C4-2B (cell line): ENCODE measurements at regions not wholly inside any gene's neighbourhood (a gene's known extent, or its start where the extent isn't known, plus 50 kb on each side); places are given as distances from the start of the nearest gene placed in this dataset.

ENCODE experiments used
- H3K27ac ChIP-seq: fragments of 450-650 bp; 2 replicates; pipeline ENCODE4 v1.5.1; 2017
- ZFX ChIP-seq: fragments of 450-650 bp; IDR thresholded peaks from 2 replicates; pipeline ENCODE4 v1.6.1; 2017
- TF ChIP-seq, protein P1 (sequence below): fragments of 450-650 bp; conservative IDR thresholded peaks from 2 replicates; pipeline ENCODE4 v1.5.1; 2017; ENCODE audit warnings: mild to moderate bottlenecking

DNA sequence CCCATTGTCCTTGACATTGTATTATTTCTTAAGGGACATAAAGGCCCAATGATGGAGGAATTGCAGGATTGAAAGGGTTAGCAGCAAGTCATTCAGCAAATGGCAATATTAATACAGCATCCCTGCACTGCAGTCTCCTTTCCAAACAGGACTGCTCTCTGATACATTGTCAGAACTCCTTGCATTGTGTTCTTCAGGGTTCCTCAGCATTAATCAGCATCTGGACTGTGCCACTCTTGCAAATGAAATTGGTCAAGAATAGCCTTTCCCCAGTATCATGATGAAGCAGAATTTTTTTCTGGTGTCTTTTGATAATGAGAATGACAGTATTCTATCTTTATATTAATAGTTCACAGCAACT lies 272.6 kb upstream of the HAND2 start:
- TF ChIP-seq, protein P1, sequence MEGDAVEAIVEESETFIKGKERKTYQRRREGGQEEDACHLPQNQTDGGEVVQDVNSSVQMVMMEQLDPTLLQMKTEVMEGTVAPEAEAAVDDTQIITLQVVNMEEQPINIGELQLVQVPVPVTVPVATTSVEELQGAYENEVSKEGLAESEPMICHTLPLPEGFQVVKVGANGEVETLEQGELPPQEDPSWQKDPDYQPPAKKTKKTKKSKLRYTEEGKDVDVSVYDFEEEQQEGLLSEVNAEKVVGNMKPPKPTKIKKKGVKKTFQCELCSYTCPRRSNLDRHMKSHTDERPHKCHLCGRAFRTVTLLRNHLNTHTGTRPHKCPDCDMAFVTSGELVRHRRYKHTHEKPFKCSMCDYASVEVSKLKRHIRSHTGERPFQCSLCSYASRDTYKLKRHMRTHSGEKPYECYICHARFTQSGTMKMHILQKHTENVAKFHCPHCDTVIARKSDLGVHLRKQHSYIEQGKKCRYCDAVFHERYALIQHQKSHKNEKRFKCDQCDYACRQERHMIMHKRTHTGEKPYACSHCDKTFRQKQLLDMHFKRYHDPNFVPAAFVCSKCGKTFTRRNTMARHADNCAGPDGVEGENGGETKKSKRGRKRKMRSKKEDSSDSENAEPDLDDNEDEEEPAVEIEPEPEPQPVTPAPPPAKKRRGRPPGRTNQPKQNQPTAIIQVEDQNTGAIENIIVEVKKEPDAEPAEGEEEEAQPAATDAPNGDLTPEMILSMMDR, result no peak
- TF ChIP-seq ZFX, result no peak
- H3K27ac ChIP-seq, result no peak overlapping the region

DNA sequence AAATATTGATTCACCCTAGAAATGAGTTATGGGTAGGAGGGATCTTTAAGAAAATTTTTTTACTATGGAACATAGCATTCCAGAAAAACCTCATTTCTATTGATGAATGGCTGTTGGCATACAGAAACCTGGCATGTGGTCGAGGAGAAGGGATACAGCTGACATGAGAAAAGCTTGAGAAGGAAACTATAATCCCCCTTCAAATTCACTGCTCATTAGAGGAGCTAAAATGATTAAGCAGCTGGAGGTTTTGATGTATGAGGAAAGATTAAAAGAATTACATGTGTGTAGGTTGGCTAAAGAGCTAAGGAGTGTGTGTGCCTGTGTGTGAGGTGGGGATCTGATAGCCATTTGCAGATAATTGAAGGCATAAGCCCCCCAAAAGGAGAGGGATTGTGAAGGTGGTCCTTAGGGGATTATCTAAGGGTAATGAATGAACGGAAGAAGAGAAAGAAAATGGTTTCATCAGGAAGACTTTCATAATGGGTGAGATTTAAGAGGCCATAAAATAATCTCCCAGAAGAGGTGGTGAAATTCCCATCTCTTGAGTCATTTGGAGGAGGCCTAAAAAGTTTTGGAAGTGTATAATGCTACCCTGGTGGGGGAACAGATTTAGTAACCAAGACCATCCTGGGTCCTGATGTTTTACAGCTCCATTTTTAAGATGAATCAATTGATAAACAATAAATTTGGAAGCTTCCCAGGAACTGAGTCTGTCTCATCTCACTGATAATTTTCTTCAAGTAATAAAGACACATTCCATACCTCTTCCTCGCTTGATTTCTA lies 272.0 kb upstream of the HAND2 start:
- no peak for TF ChIP-seq ZFX
- TF ChIP-seq, protein P1, result no peak
- no peak overlapping the region for H3K27ac ChIP-seq

DNA sequence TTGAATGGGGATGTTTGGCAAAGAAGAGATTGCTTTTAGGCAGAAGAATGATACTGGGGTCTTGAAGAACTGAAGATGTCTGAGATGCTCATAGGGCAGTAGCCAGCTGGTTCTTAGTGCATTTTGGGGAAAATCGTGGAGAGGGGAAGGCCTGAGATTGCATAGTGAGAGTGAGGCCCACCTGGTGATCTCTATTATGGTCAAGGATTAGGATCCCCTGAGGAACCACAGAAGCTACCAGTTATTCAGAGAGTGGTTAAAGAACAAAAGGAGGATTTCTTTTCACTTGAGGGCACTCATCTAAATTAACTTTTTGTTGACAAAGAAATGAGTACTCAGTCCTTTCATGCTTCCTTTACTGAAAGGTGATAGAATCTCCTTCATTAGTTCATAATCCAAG lies 271.3 kb upstream of the HAND2 start:
- TF ChIP-seq, protein P1, result no peak
- TF ChIP-seq ZFX, result no peak

DNA sequence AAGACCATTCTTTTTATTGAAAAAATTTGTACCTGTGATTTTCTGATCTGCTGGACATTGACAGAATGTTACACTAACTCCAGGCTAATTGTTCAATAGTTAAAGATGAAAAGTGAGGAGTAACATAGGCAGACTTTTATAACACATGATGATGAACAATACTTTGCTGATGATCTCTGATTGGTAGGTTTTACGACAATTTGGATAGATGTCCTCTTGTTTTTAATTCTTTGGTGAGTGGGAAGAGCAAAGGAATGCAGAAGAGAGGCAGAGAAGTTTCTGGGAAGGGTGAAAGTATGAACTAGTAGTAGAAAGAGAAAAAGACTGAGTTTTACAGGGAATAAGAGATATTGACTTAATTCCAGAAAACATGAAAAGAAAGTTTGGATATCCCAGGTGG lies 267.3 kb upstream of the HAND2 start:
- no peak overlapping the region for H3K27ac ChIP-seq
- TF ChIP-seq, protein P1, result no peak
- no peak for TF ChIP-seq ZFX

More for the DNA sequence above, 271.3 kb upstream of the HAND2 start:
- no peak overlapping the region for H3K27ac ChIP-seq

DNA sequence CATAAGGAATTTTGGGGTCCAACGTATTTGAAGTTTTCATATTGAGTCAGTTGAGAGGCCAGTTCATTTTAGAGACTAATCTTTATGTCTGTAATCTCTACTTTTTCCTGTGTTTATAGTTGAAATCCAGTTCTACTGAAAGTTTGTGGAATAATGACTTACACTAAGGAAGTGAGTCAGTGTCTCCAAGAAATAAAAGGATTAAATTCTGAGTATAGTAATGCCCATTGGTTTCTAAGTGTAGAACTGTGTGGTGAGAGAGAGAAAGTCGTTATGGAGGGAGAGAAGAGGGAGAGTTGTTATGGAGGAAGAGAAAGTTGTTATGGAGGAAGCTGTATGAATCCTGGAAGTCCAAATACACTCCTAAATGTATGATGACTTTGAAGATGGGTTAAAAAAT lies 264.6 kb upstream of the HAND2 start:
- H3K27ac ChIP-seq, result no peak overlapping the region
- no peak for TF ChIP-seq ZFX
- TF ChIP-seq, protein P1, result no peak

DNA sequence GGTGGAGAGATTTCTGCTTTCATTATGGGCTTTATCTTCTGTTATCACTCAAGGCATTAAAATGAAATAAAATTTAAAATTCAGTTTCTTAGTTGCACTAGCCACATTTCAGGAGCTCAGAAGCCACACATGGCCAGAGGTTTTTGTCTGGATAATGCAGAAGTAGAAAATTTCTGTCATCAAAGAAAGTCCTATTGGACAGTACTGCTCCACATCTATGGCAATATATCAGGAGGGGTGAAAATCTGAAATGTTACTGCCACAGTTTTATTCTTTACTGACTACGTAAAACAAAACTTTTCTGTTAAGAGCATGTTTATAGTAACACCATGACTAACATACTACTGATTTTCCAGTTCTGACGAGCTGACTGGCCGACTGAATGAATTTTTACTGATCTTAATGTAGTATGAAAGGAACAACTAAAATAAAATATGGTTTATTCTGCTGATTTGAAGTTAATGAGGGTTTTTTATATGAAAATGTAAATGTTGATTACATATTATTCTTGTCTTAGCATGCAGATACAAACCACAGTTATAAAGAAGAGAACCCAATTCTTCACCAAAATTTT lies 264.0 kb upstream of the HAND2 start:
- no peak overlapping the region for H3K27ac ChIP-seq
- TF ChIP-seq ZFX, result no peak
- TF ChIP-seq, protein P1, result no peak

DNA sequence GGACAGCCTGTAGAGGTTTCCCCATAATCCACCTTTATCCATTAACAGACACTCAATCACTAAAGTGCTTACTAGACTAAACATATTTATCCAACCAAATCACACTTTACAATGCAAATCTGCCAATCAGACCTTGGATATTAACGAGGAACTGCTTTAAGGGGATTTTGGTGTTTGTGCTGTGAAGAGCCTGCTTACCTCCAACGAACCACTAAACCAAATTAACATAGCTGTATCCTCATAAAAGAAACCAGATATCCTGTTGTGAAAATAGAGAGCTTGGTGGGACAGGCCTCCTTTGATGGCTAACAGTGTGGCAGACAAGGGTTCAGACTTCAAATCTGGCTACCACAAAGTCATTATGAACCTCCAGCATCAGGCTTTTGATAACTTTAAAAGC lies 252.6 kb upstream of the HAND2 start:
- H3K27ac ChIP-seq, result no peak overlapping the region
- TF ChIP-seq, protein P1, result no peak
- TF ChIP-seq ZFX, result no peak
